ENCODE measurements at regions not wholly inside any gene's neighbourhood (a gene's known extent, or its start where the extent isn't known, plus 50 kb on each side); places are given as distances from the start of the nearest gene placed in this dataset.
"Not testable (repeated sequence)": the region's sequence is repeated elsewhere in the genome, so short reads cannot be mapped to it uniquely, and the experiment has no call there.

DNA sequence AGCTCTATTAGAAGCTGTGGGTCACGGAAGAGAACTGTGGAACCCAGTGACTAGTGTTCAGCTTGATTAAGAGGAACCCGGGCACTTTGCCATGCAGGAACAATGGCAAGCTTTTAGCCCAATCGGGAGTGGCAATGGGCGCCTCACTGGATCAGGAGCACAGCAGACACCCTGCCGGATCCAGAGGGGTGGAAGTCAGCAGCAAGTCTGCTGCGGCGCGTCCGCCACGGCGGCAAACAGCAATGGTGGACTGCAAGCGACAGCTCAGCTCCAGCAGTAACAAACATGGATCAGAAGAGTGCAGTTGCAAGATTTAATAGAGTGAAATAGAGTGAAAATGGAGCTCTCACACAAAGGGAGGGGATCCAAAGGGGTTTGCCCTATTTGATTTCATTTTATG is 220.8 kb upstream of the EPHA3 start:
- H3K36me3 ChIP-seq (ENCODE audit: control insufficient read depth, insufficient read depth, low read length); H2AFZ ChIP-seq (replicated peaks; ENCODE audit: low read length, poor library complexity); dilution Hi-C loops (cut with HindIII; ENCODE audit: low sequenced_read_pairs, unreplicated experiment); H3K4me2 ChIP-seq (ENCODE audit: low read depth, low read length); H3K4me3 ChIP-seq (ENCODE audit: insufficient read depth, low read depth, low read length); H3K56ac ChIP-seq (ENCODE audit: extremely low read depth, insufficient read depth, low read length); H3K9ac ChIP-seq (ENCODE audit: low read depth, low read length); ATAC-seq (ENCODE audit: low read depth); H4K20me1 ChIP-seq (ENCODE audit: insufficient read depth, low read length); H3K9me1 ChIP-seq (ENCODE audit: insufficient read depth, low read length); H3K79me1 ChIP-seq (ENCODE audit: low read depth in 1 of 2, low read length in 2 of 2); H2BK120ac ChIP-seq (ENCODE audit: low read depth, low read length); H3K4ac ChIP-seq (ENCODE audit: low read depth, low read length); H2BK20ac ChIP-seq (ENCODE audit: low read depth, low read length); H3K4me1 ChIP-seq (ENCODE audit: control insufficient read depth, insufficient read depth, low read length); H3K27ac ChIP-seq (ENCODE audit: insufficient read depth, low read length); H3K9me3 ChIP-seq (ENCODE audit: control insufficient read depth, insufficient read depth, low read length); H4K8ac ChIP-seq (ENCODE audit: low read depth in 2 of 2, low read length in 2 of 2); in situ Hi-C loops (cut with MboI; ENCODE audit: low sequenced_read_pairs); H2BK5ac ChIP-seq (ENCODE audit: low read depth, low read length, poor library complexity, severe bottlenecking); H3K23ac ChIP-seq (ENCODE audit: low read depth, low read length); H2AK5ac ChIP-seq (ENCODE audit: low read depth, low read length); H3K27me3 ChIP-seq (ENCODE audit: control insufficient read depth, insufficient read depth, low read length); H4K91ac ChIP-seq (ENCODE audit: insufficient read depth, low read depth, low read length); H3K18ac ChIP-seq (ENCODE audit: low read depth, low read length); H4K5ac ChIP-seq (ENCODE audit: low read depth, low read length); intact Hi-C loops (cut with micrococcal nuclease); H3K14ac ChIP-seq (replicated peaks; ENCODE audit: low read depth, low read length); BruUV-seq (replicated peaks); H2BK15ac ChIP-seq (ENCODE audit: low read depth, low read length); POLR2A ChIA-PET (ENCODE audit: unreplicated experiment); H2AK9ac ChIP-seq (replicated peaks; ENCODE audit: low read depth, low read length, poor library complexity); DNase-seq: not testable (repeated sequence)
- CTCF ChIA-PET = interaction anchor here (0.6 kb wide), 1 partner anchor 110 kb away, joined by 6 read pairs; no protein-coding TSS in a partner anchor
- 60% methylated on average over 3 of the region's 12 CpGs; no CpG with 5 or more reads in 1 of the 2 experiments for WGBS, 2 experiments (ENCODE audit: extremely low coverage in 2 of 2, insufficient read length in 1 of 2)

Data from IMR-90 (cell line).